Activated CD8-positive, alpha-beta T cell treated with anti-CD3 and anti-CD28 coated beads for 36 hours (primary cell): ENCODE measurements at regions not wholly inside any gene's neighbourhood (a gene's known extent, or its start where the extent isn't known, plus 50 kb on each side); places are given as distances from the start of the nearest gene placed in this dataset.
"Not testable (repeated sequence)": the region's sequence is repeated elsewhere in the genome, so short reads cannot be mapped to it uniquely, and the experiment has no call there.

Source experiments
- ATAC-seq: fragments of 200-7000 bp; cut with Tn5 transposase; one replicate; pipeline ENCODE4 v1.10.0; 2021; ENCODE audit warnings: mild to moderate bottlenecking, moderate library complexity
- CTCF ChIA-PET: fragments of 350-600 bp; sonication (Branson Sonifier 250); formaldehyde crosslinking; loops from one replicate; lab custom pipeline; 2021; ENCODE audit warnings: antibody characterized with exemption; lab: Charles Lee
- POLR2A ChIA-PET: fragments of 350-600 bp; sonication (Branson Sonifier 250); formaldehyde crosslinking; loops from one replicate; lab custom pipeline; 2021; ENCODE audit warnings: antibody characterized with exemption; lab: Charles Lee
- DNase-seq: peaks from one replicate; pipeline ENCODE4 v3.0.0-alpha.2; 2020
- H3K27ac Mint-ChIP-seq: one replicate; pipeline ENCODE4 v1.8.0; 2021; ENCODE audit warnings: mild to moderate bottlenecking, mixed read lengths
- H3K27me3 Mint-ChIP-seq: one replicate; pipeline ENCODE4 v1.8.0; 2021; ENCODE audit warnings: mixed read lengths
- H3K36me3 Mint-ChIP-seq: one replicate; pipeline ENCODE4 v1.8.0; 2021; ENCODE audit warnings: low read depth, mixed read lengths
- H3K4me1 Mint-ChIP-seq: one replicate; pipeline ENCODE4 v1.8.0; 2021; ENCODE audit warnings: low read depth, mixed read lengths
- H3K4me3 Mint-ChIP-seq: one replicate; pipeline ENCODE4 v1.8.0; 2021; ENCODE audit warnings: mild to moderate bottlenecking, moderate library complexity, mixed read lengths
- H3K9me3 Mint-ChIP-seq: one replicate; pipeline ENCODE4 v1.8.0; 2021; ENCODE audit warnings: mixed read lengths
- intact Hi-C: fragments of 100-400 bp; cut with micrococcal nuclease; formaldehyde crosslinking; loops from one replicate; pipeline ENCODE4 v1.10.0; 2022
- TF ChIP-seq, protein P1 (sequence below): fragments of 200-600 bp; IDR thresholded peaks from one replicate; pipeline ENCODE4 v1.8.0; 2022; ENCODE audit warnings: antibody characterized with exemption, mild to moderate bottlenecking

DNA sequence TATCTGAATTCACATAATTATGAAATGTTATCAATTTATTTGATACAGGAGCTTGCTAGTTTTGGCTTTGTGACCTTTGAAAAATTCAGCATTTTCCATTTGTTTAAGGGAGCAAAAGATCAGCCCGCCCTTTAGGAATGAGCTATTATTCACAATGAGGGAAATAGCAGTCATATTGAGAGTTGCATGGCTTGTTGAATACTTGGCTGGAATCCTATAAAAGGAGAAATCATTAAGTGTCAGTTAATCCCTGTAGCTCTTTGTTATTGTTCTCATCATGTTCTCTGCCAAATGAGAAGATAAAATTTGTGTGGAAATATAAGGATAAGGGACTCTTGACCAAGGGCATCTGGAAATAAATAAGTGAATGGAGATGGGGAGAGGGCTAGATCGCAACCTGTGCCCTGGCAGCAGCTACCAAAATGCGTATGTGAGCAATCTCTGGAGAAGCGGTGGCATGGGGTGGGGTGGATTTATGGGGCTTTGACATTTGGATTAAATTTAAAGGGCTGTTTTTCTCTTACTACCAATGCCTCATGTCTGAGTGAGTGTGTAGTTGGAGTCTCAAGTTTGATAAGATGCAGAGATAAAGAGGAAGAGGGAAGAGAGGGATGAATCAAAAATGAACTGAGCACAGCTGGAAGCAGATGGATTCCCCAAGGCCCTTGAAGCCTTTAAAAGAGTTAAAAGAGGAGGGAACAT, 237.6 kb downstream of the NNT start:
- ChIA-PET POLR2A (no interaction called here), CTCF (no interaction called here)
- ATAC-seq: no peak
- Mint-ChIP-seq H3K27ac (no peak overlapping the region), H3K27me3 (no peaks in the 10 kb centered on the region), H3K36me3 (no peaks in the 10 kb centered on the region), H3K9me3 (no peaks in the 10 kb centered on the region), H3K4me3 (no peak overlapping the region), H3K4me1 (no peaks in the 10 kb centered on the region)
- intact Hi-C loops: no loop called here
- TF ChIP-seq, protein P1, sequence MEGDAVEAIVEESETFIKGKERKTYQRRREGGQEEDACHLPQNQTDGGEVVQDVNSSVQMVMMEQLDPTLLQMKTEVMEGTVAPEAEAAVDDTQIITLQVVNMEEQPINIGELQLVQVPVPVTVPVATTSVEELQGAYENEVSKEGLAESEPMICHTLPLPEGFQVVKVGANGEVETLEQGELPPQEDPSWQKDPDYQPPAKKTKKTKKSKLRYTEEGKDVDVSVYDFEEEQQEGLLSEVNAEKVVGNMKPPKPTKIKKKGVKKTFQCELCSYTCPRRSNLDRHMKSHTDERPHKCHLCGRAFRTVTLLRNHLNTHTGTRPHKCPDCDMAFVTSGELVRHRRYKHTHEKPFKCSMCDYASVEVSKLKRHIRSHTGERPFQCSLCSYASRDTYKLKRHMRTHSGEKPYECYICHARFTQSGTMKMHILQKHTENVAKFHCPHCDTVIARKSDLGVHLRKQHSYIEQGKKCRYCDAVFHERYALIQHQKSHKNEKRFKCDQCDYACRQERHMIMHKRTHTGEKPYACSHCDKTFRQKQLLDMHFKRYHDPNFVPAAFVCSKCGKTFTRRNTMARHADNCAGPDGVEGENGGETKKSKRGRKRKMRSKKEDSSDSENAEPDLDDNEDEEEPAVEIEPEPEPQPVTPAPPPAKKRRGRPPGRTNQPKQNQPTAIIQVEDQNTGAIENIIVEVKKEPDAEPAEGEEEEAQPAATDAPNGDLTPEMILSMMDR: no peak
- DNase-seq: no peak

DNA sequence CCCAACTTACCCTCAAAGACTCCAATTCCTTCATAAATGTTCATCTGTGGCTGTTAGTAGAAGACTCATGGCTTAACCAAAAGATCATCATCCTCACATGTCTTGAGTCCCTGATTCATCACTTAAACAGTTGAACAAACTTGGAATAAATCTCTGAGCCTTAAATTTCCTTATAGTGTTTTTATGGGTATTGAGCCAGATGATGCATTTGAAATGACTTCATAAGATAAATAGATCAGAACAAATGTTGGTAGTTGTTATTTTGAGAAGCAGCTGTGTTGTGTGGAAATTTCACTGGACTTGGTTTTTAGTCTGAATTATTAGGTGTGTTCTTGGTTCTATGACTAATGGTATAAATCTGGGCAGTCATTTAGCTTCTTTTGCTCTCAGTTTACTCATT, 236.2 kb downstream of the NNT start:
- Mint-ChIP-seq H3K36me3 (no peaks in the 10 kb centered on the region), H3K27me3 (no peaks in the 10 kb centered on the region), H3K4me1 (no peaks in the 10 kb centered on the region), H3K4me3 (no peak overlapping the region), H3K27ac (no peak overlapping the region), H3K9me3 (no peaks in the 10 kb centered on the region)
- no peak for ATAC-seq
- DNase-seq: no peak
- TF ChIP-seq, protein P1: no peak
- intact Hi-C loops: no loop called here
- ChIA-PET CTCF (no interaction called here), POLR2A (no interaction called here)

DNA sequence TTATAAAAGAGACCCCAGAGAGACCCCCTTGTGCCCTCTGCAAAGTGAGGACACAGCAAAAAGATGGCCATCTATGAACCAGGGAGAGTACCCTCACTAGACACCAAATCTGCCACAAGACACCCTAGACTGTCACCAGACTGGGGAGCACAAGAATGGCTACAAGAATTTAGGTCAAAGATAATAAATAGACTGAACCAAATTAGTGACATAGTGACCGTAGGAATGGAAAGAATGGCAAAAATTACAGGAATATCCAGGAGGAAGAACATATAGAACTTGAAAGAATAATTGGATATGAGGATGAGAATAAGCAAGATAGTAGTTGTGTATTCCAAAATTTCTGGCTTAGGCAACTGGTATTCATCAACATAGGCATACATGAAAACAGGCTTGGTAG, 235.0 kb downstream of the NNT start:
- DNase-seq (no peak), ATAC-seq (no peak)
- Mint-ChIP-seq H3K36me3 (no peaks in the 10 kb centered on the region), H3K4me1 (no peaks in the 10 kb centered on the region), H3K9me3 (no peaks in the 10 kb centered on the region), H3K27me3 (no peaks in the 10 kb centered on the region), H3K4me3 (no peak overlapping the region), H3K27ac (no peak overlapping the region)
- ChIA-PET POLR2A (no interaction called here), CTCF (no interaction called here)
- intact Hi-C loops: no loop called here
- TF ChIP-seq, protein P1: no peak

DNA sequence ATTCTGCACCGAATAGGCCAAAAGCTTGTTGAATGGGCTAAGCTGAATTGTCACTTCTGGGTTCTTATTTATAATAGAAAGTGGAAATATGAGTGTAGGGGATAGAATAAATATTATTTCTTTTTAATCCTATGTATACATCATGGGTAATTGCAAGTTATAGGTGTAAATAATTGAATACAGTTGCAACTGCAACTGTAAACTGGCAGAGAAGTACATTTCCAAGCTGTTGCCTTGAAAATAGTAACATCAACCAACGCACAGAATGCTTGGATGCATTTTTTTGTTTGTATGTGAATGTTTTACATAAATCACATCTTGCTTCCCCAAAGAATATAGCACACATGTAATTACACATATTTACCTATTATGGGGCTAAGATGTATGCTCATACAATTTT, 234.1 kb downstream of the NNT start:
- intact Hi-C loops: no loop called here
- H3K4me1 Mint-ChIP-seq: no peaks in the 10 kb centered on the region
- no peak overlapping the region for H3K27ac Mint-ChIP-seq
- DNase-seq (no peak), ATAC-seq (no peak)
- TF ChIP-seq, protein P1: no peak
- no peak overlapping the region for H3K4me3 Mint-ChIP-seq
- no peaks in the 10 kb centered on the region for H3K27me3 Mint-ChIP-seq
- H3K36me3 Mint-ChIP-seq: no peaks in the 10 kb centered on the region
- H3K9me3 Mint-ChIP-seq: no peaks in the 10 kb centered on the region
- POLR2A ChIA-PET: no interaction called here
- CTCF ChIA-PET: no interaction called here

DNA sequence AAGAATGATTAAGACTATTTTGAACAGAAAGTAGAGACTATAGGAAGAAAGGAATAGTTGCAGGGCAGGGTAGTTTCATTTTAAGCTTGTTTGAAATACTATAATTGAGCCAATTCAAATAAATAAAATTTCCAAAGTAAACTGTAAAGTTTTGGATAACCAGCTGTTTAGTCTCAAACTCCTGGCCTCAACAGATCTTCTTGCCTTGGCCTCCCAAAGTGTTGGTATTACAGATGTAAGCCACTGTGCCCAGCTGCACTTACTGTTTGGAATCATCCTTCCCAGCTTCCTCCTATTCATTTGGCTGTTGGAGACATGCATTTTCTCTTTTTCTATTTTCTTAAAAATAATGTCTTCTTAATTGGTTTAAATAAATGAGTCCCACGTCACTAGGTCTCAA, 231.0 kb downstream of the NNT start:
- H3K27ac Mint-ChIP-seq: no peak overlapping the region

DNA sequence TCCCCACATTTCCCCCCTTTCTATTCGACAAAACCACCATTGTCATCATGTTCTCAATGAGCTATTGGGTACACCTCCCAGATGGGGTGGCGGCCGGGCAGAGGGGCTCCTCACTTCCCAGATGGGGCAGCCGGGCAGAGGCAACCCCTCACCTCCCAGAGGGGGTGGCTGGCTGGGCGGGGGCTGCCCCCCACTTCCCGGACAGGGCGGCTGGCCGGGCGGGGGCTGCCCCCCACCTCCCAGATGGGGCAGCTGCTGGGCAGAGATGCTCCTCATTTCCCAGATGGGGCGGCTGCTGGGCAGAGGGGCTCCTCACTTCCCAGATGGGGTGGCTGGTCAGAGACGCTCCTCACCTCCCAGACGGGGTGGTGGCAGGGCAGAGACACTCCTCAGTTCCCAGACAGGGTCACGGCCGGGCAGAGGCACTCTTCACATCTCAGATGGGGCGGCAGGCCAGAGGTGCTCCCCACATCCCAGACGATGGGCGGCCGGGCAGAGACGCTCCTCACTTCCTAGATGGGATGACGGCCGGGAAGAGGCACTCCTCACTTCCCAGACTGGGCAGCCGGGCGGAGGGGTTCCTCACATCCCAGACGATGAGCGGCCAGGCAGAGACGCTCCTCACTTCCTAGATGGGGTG, 221.5 kb downstream of the NNT start:
- DNase-seq, H3K4me1 Mint-ChIP-seq, intact Hi-C loops, ATAC-seq, H3K27ac Mint-ChIP-seq, CTCF ChIA-PET, H3K36me3 Mint-ChIP-seq, POLR2A ChIA-PET, H3K27me3 Mint-ChIP-seq, H3K4me3 Mint-ChIP-seq: not testable (repeated sequence)
- peaks cover 11% of the 10 kb centered on the region for H3K9me3 Mint-ChIP-seq

More for the DNA sequence above, 231.0 kb downstream of the NNT start:
- no peaks in the 10 kb centered on the region for H3K4me1 Mint-ChIP-seq
- no peaks in the 10 kb centered on the region for H3K27me3 Mint-ChIP-seq
- TF ChIP-seq, protein P1: no peak
- ChIA-PET CTCF (no interaction called here), POLR2A (no interaction called here)
- no peak overlapping the region for H3K4me3 Mint-ChIP-seq
- no peak for ATAC-seq
- H3K9me3 Mint-ChIP-seq: no peaks in the 10 kb centered on the region
- no peaks in the 10 kb centered on the region for H3K36me3 Mint-ChIP-seq
- no peak for DNase-seq
- intact Hi-C loops: no loop called here

DNA sequence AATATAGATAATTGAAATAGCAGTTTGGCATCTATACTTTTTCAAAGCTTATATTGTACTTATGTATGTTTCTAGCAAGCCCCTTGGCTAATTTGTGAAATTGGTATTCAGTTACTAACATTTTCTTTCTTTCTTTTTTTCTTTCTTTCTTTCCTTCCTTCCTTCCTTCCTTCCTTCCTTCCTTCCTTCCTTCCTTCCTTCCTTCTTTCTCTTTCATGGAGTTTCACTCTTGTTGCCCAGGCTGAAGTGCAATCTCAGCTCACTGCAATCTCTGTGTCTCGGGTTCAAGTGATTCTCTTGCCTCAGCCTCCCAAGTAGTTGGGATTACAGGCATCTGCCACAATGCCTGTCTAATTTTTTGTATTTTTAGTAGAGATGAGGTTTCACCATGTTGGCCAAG, 215.4 kb downstream of the NNT start:
- H3K4me3 Mint-ChIP-seq, CTCF ChIA-PET, H3K4me1 Mint-ChIP-seq, intact Hi-C loops, DNase-seq, H3K27ac Mint-ChIP-seq, H3K27me3 Mint-ChIP-seq, ATAC-seq, POLR2A ChIA-PET, H3K36me3 Mint-ChIP-seq: not testable (repeated sequence)
- peaks cover 15% of the 10 kb centered on the region for H3K9me3 Mint-ChIP-seq
